Adrenal gland (tissue), 9 donors: ENCODE measurements at regions not wholly inside any gene's neighbourhood (a gene's known extent, or its start where the extent isn't known, plus 50 kb on each side); places are given as distances from the start of the nearest gene placed in this dataset.

Source experiments
- DNase-seq, 7 donors: peaks; one replicate each; pipeline ENCODE4 v3.0.0-alpha.2; 2019 to 2020
- H3K27ac ChIP-seq, 5 donors: fragments of 200-600 bp; sonication (generic) in 4 of 5; 1 replicate in 3 of 5; 2 replicates in 2 of 5; pipeline versions ENCODE4 v1.5.1 to v1.8.0; 2016 to 2020; ENCODE audit warnings: mild to moderate bottlenecking in 1 of 5
- H3K27me3 ChIP-seq: fragments of 200-600 bp; 2 replicates; pipeline ENCODE4 v1.8.0; 2021
- H3K36me3 ChIP-seq, 2 donors: fragments of 200-600 bp; replicated peaks in 1 of 2; 1 replicate in 1 of 2; 2 replicates in 1 of 2; pipeline versions ENCODE4 v1.5.1 to v1.8.0; 2018 to 2022
- H3K4me1 ChIP-seq, 2 donors: fragments of 200-600 bp; replicated peaks in 1 of 2; 1 replicate in 1 of 2; 2 replicates in 1 of 2; pipeline versions ENCODE4 v1.5.1 to v1.8.0; 2018 to 2021
- H3K4me3 ChIP-seq, 4 donors: fragments of 200-600 bp; sonication (generic) in 3 of 4; one replicate each; pipeline ENCODE4 v1.5.1; 2016 to 2018
- H3K9me3 ChIP-seq, 3 donors: fragments of 200-600 bp; sonication (generic) in 1 of 3; replicated peaks in 1 of 3; 1 replicate in 2 of 3; 2 replicates in 1 of 3; pipeline versions ENCODE4 v1.5.1 to v1.8.0; 2016 to 2021
- CTCF ChIP-seq, 6 experiments: fragments of 450-650 bp in 4 of 6; fragments of 200-600 bp in 2 of 6; sonication (generic) in 1 of 6; IDR thresholded peaks; 1 replicate in 5 of 6; 2 replicates in 1 of 6; pipeline versions ENCODE4 v1.5.1 to v1.8.0; 2016 to 2021; ENCODE audit warnings: antibody characterized with exemption in 6 of 6, mild to moderate bottlenecking in 2 of 6, moderate library complexity in 1 of 6
- POLR2A ChIP-seq, 2 donors: fragments of 450-650 bp; IDR thresholded peaks; one replicate each; pipeline ENCODE4 v1.6.1; 2017; ENCODE audit warnings: antibody characterized with exemption in 2 of 2, mild to moderate bottlenecking in 2 of 2, moderate library complexity in 1 of 2
- WGBS, 4 donors: extraction: QIAGEN DNeasy Blood & Tissue Kit in 2 of 4; methylation state at CpG; one replicate each; pipeline versions ENCODE4 v1.1.5 to v1.1.7; 2013 to 2017; 5-methylcytosine and 5-hydroxymethylcytosine counted together
- intact Hi-C, 2 donors: fragments of 100-400 bp; cut with DNase I; formaldehyde crosslinking; loops; one replicate each; pipeline versions ENCODE4 v1.14.1 to v1.15.0; 2022 to 2023
- donor health status: healthy with polysubstance abuse.
- donor health status: Bipolar disorder and iron deficiency.
- donor health status: DM: yes; HTN: yes; CAD: no.
- donor health status: DM: no; HTN: no; CAD: no.
- donor health status: DM: no; HTN: no; CAD: no.

GRCh38 chr1:36597514-36597913, 114.8 kb upstream of the CSF3R start:
- WGBS, 4 donors = 73 to 83% (median 76%) methylated on average over 5 of the region's 5 CpGs
- TF ChIP-seq CTCF (IDR thresholded peaks at IDR 0.05) (no peak), POLR2A (IDR thresholded peaks at IDR 0.05) (no peak)
- Histone ChIP-seq H3K27me3 (peaks cover 5% of the 10 kb centered on the region), H3K9me3 (no peaks in the 10 kb centered on the region), H3K27ac (no peak overlapping the region), H3K4me1 (no peaks in the 10 kb centered on the region), H3K36me3 (no peaks in the 10 kb centered on the region), H3K4me3 (no peak overlapping the region)
- no peak for DNase-seq
- intact Hi-C loops = no loop called here

- H3K4me1 ChIP-seq = no peaks in the 10 kb centered on the region
- H3K27me3 ChIP-seq = peaks cover 16% of the 10 kb centered on the region
- H3K9me3 ChIP-seq = no peaks in the 10 kb centered on the region
- intact Hi-C loops = no loop called here
- no peak overlapping the region for H3K4me3 ChIP-seq
- H3K36me3 ChIP-seq = no peaks in the 10 kb centered on the region
- TF ChIP-seq POLR2A (IDR thresholded peaks at IDR 0.05) = no peak
- no peak for TF ChIP-seq CTCF (IDR thresholded peaks at IDR 0.05)
- no peak overlapping the region for H3K27ac ChIP-seq
- no peak for DNase-seq
- 78 to 88% (median 82%) methylated on average over 11 of the region's 11 CpGs for WGBS, 4 donors
Observed at GRCh38 chr1:36595921-36596320, 113.2 kb upstream of the CSF3R start.

- no peak for TF ChIP-seq POLR2A (IDR thresholded peaks at IDR 0.05)
- TF ChIP-seq CTCF (IDR thresholded peaks at IDR 0.05) = no peak
- DNase-seq = no peak
- intact Hi-C loops = no loop called here
- WGBS, 4 donors = 36 to 59% (median 43%) methylated on average over 11 of the region's 11 CpGs
- no peaks in the 10 kb centered on the region for H3K36me3 ChIP-seq
- no peaks in the 10 kb centered on the region for H3K9me3 ChIP-seq
- H3K4me1 ChIP-seq = no peaks in the 10 kb centered on the region
- H3K27ac ChIP-seq = no peak overlapping the region
- no peak overlapping the region for H3K4me3 ChIP-seq
- H3K27me3 ChIP-seq = peaks cover 16% of the 10 kb centered on the region
Observed at GRCh38 chr1:36595349-36595748, 112.6 kb upstream of the CSF3R start.

GRCh38 chr1:36594023-36594422, 111.3 kb upstream of the CSF3R start:
- H3K36me3 ChIP-seq = no peaks in the 10 kb centered on the region
- H3K4me1 ChIP-seq = no peaks in the 10 kb centered on the region
- TF ChIP-seq CTCF (IDR thresholded peaks at IDR 0.05) = no peak
- TF ChIP-seq POLR2A (IDR thresholded peaks at IDR 0.05) = no peak
- WGBS, 4 donors = 58 to 68% (median 65%) methylated on average over 5 to 7 of the region's 7 CpGs
- H3K9me3 ChIP-seq = no peaks in the 10 kb centered on the region
- no peak overlapping the region for H3K27ac ChIP-seq
- DNase-seq = no peak
- intact Hi-C loops = no loop called here
- peaks cover 18% of the 10 kb centered on the region for H3K27me3 ChIP-seq
- H3K4me3 ChIP-seq = no peak overlapping the region
